Mucosa of descending colon (tissue), 3 donors: ENCODE measurements at regions not wholly inside any gene's neighbourhood (a gene's known extent, or its start where the extent isn't known, plus 50 kb on each side); places are given as distances from the start of the nearest gene placed in this dataset.

ENCODE experiments used
- ATAC-seq: fragments of 200-7000 bp; cut with Tn5 transposase; one replicate; pipeline ENCODE4 v1.9.1; 2020; ENCODE audit warnings: mild to moderate bottlenecking, moderate library complexity
- DNase-seq, 3 donors: peaks; one replicate each; pipeline ENCODE4 v3.0.0-alpha.2; 2020
- H3K36me3 ChIP-seq: fragments of 200-600 bp; one replicate; pipeline ENCODE4 v1.8.0; 2021; ENCODE audit warnings: low read depth, mild to moderate bottlenecking
- H3K4me1 ChIP-seq: fragments of 200-600 bp; one replicate; pipeline ENCODE4 v1.8.0; 2021; ENCODE audit warnings: low read depth, mild to moderate bottlenecking
- H3K4me3 ChIP-seq: fragments of 200-600 bp; one replicate; pipeline ENCODE4 v1.8.0; 2021; ENCODE audit warnings: mild to moderate bottlenecking
- H3K9me3 ChIP-seq: fragments of 200-600 bp; one replicate; pipeline ENCODE4 v1.8.0; 2021; ENCODE audit warnings: mild to moderate bottlenecking
- intact Hi-C, 2 donors: fragments of 100-400 bp; cut with DNase I in 1 of 2; cut with micrococcal nuclease in 1 of 2; formaldehyde crosslinking; loops; one replicate each; pipeline versions ENCODE4 v1.11.0 to v1.11.1; 2022; cut with DNase I, micrococcal nuclease
- TF ChIP-seq, protein P1 (sequence below): fragments of 200-600 bp; IDR thresholded peaks from one replicate; pipeline ENCODE4 v1.8.0; 2022; ENCODE audit warnings: antibody characterized with exemption, mild to moderate bottlenecking
- donor health status: DM: no; HTN: no; CAD: no; lungs with moderate emphysema.
- donor health status: DM: no; HTN: no; CAD: no.
- donor health status: DM: no; HTN: yes; CAD: no.

DNA sequence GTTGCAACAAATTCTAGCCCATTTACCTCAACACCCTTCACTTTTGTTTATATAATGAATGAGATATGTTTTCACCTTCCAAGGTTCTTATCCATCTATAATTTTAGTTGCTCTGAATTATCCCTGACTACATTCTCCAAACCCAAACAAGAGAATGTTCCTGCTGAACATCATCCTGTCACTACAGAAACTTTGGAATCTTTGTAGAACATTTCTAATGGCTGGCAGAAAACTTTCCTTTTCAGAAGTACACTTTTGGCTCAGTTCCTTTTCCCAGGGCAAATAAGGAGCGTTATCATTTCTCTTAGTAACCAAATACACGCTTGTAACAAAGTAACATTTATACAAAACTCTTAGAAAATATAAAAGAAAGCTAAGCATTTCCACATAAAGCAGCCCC is 860.6 kb upstream of the SEMA6A start:
- H3K9me3 ChIP-seq: no peaks in the 10 kb centered on the region
- intact Hi-C loops: no loop called here
- TF ChIP-seq, protein P1, sequence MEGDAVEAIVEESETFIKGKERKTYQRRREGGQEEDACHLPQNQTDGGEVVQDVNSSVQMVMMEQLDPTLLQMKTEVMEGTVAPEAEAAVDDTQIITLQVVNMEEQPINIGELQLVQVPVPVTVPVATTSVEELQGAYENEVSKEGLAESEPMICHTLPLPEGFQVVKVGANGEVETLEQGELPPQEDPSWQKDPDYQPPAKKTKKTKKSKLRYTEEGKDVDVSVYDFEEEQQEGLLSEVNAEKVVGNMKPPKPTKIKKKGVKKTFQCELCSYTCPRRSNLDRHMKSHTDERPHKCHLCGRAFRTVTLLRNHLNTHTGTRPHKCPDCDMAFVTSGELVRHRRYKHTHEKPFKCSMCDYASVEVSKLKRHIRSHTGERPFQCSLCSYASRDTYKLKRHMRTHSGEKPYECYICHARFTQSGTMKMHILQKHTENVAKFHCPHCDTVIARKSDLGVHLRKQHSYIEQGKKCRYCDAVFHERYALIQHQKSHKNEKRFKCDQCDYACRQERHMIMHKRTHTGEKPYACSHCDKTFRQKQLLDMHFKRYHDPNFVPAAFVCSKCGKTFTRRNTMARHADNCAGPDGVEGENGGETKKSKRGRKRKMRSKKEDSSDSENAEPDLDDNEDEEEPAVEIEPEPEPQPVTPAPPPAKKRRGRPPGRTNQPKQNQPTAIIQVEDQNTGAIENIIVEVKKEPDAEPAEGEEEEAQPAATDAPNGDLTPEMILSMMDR: no peak
- no peaks in the 10 kb centered on the region for H3K4me1 ChIP-seq
- ATAC-seq: no peak
- DNase-seq: no peak
- no peaks in the 10 kb centered on the region for H3K36me3 ChIP-seq
- H3K4me3 ChIP-seq: no peak overlapping the region

DNA sequence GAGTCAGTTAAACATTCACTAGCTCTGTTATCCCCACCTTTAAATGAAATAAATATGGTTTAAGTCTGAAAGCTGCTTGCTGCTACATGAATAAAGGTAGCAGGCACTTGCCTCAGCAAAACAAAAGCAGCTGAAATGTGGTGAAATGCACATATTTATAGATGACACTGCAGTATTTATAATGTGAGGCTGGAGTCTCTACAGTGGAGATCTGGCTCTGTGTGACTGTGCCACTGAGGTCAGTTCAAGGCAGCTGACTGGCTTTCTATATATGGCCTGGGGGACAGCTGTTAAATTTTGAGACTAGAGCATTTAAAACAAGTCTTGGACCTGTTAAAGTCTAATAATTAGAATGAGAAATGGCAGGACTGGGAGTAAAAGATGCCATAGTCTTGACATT is 859.6 kb upstream of the SEMA6A start:
- Histone ChIP-seq H3K9me3 (no peaks in the 10 kb centered on the region), H3K4me1 (no peaks in the 10 kb centered on the region), H3K36me3 (no peaks in the 10 kb centered on the region), H3K4me3 (no peak overlapping the region)
- no peak for ATAC-seq
- TF ChIP-seq, protein P1: no peak
- intact Hi-C loops: no loop called here
- DNase-seq: no peak

DNA sequence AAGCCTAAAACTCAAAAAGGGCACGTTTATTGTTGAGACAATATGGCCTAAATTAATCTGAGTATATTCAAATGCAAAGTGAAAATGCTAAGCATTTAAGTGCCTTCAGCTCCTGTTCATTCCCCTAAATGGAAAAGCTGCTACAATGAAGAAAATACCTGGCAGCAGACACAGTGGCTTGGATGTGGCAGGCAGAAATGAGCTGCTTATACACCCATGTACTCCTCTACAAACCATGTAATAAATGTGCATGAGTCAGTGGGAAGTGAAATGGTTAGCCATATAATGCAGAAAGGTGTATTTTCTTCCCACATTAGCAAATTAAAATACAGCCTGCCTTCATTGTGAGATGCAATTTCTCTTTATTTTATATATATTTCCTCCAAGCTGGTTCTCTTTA is 859.2 kb upstream of the SEMA6A start:
- ATAC-seq (peak; percentile 54), DNase-seq (no peak)
- H3K36me3 ChIP-seq: no peaks in the 10 kb centered on the region
- TF ChIP-seq, protein P1: no peak
- H3K4me1 ChIP-seq: no peaks in the 10 kb centered on the region
- no peak overlapping the region for H3K4me3 ChIP-seq
- intact Hi-C loops: no loop called here
- no peaks in the 10 kb centered on the region for H3K9me3 ChIP-seq

DNA sequence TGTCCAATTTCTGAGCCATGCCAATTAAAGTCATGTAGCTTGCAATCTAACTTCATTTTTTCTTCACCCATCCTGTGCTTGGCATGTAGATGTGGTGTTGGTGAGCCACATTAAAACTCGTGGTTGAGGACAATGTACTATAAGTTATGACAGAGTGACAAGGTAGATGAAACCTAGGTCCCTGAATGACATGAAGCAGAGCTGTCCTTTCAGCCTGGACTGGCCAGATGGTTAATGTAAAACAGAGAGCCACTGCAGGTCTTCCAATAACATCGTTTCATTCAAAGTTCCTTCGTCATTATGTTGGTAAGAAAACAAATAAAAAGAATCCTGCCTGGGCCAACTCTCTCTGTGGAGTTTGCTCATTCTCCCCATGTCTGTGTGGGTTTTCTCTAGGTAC is 856.5 kb upstream of the SEMA6A start:
- no peak for DNase-seq
- no peak overlapping the region for H3K4me3 ChIP-seq
- no peaks in the 10 kb centered on the region for H3K9me3 ChIP-seq
- H3K4me1 ChIP-seq: no peaks in the 10 kb centered on the region
- ATAC-seq: no peak
- intact Hi-C loops: no loop called here
- TF ChIP-seq, protein P1: no peak
- H3K36me3 ChIP-seq: no peaks in the 10 kb centered on the region

DNA sequence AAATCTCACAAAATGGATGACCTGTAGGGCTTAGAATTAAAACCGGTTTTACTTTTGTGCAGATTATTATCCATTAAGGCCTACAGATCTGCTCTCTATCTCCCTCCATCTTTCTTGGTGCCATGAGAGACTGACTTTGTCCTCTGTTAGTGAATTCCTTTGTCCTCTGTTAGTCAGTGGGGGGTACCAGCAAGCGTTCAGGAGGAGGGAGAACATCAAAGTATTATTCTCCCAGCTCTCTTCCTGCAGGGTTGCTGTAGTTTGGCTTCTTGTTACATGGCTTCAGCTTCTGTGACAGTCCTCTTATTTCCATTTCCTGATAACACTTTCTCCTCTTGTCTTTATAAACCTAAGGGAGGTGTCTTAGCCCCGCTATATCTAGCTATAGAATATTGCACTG is 850.5 kb upstream of the SEMA6A start:
- intact Hi-C loops: no loop called here
- TF ChIP-seq, protein P1: no peak
- no peaks in the 10 kb centered on the region for H3K4me1 ChIP-seq

DNA sequence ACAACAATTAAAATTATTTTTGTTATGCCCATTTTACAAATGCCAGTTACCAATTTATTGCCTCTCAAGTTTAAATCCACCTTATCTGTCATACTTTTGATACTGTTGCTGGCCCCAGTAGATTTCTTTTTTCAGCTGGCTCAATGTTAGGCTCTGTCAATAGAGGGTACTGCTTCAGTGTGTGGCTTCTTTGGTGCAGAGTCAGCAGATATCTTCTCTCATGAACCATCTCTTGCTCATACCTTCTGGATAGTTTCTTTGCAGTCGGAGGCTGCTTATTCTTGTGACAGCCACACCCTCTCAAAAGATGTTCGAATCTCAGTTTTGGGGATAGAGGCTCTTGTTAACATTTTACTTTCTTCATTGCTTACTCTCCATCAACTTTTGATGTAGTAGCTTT is 849.9 kb upstream of the SEMA6A start:
- no peak overlapping the region for H3K4me3 ChIP-seq
- intact Hi-C loops: no loop called here
- TF ChIP-seq, protein P1: no peak
- H3K9me3 ChIP-seq: peaks cover 4% of the 10 kb centered on the region
- H3K36me3 ChIP-seq: no peaks in the 10 kb centered on the region
- DNase-seq (no peak), ATAC-seq (no peak)
- no peaks in the 10 kb centered on the region for H3K4me1 ChIP-seq

More for the DNA sequence above, 850.5 kb upstream of the SEMA6A start:
- Histone ChIP-seq H3K36me3 (no peaks in the 10 kb centered on the region), H3K9me3 (peaks cover 4% of the 10 kb centered on the region), H3K4me3 (no peak overlapping the region)
- ATAC-seq (no peak), DNase-seq (no peak)
